Hypothalamus (tissue), 51 donors: ENCODE measurements at regions not wholly inside any gene's neighbourhood (a gene's known extent, or its start where the extent isn't known, plus 50 kb on each side); places are given as distances from the start of the nearest gene placed in this dataset.
"Not testable (repeated sequence)": the region's sequence is repeated elsewhere in the genome, so short reads cannot be mapped to it uniquely, and the experiment has no call there.

ENCODE experiments used
- DNase-seq, 51 donors: peaks; one replicate each; lab custom pipeline; 2025; lab: John Stamatoyannopoulos, UW

DNA sequence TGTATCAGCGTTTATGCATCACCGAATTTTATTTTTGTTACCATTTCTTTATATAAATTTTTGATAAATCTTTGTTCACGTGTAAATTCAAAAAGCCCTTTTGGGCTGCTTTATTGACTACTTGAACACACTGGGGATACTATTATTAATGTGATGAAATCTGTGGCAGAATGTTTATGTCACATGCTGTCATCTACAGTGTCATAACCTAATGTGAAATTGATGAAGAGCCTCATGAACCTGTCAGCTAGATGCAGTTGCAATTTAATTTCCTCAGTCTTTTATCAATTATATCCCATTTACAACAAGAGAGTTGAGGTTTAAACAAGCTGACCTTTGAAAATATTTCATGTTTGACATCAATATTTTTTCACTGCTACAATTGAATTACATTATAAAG, 1100.4 kb upstream of the COX7C start:
- no peak for DNase-seq

DNA sequence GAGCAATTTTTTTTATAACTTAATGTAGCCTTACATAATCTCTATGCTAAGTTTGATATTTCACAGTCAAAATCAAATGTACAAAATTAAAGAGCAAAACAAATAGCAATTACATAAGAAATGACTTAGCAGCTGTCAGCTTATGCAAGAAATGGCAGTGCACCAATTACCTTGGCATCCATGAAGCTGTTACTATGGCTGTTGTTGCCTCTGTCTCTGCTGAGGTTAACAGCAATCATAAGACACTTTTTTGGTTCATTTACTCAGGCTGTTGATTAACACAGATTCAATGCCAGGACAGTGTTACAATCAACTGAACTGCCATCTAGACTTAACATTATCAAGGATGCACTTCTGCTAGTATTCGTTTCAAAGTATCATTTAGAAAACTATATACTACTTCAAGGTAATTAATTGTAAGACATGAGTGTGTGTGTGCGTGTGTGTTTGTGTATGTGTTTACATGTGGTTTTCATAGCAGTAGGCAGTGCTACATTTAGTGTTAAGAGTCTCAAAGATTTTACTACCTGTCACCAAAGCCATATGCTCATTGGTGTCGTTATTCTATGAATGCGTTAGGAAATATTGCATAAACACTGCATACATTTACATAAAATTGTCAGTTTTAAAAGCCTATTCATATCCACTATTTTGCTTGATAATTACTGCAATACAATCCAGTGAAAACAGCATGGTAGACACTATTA, 1084.2 kb upstream of the COX7C start:
- no peak for DNase-seq

DNA sequence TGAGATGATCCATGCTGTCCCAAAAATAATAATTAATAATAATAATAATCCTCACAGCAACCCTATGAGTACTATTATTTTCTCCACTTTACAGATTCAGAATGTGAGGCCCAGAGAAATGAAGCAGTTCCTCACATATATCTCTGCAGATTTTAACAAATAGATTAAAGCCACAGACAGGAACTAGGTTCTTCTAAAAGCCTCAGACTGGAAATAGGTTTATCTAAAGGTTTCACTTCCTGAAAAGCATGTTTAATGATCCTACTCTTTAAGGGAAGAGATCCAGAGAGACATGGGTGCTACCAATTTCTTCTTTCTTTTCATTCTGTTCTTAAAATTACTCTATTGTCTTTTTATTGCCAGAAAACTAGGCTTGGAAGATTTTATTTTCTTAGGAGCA, 1079.4 kb upstream of the COX7C start:
- no peak for DNase-seq

DNA sequence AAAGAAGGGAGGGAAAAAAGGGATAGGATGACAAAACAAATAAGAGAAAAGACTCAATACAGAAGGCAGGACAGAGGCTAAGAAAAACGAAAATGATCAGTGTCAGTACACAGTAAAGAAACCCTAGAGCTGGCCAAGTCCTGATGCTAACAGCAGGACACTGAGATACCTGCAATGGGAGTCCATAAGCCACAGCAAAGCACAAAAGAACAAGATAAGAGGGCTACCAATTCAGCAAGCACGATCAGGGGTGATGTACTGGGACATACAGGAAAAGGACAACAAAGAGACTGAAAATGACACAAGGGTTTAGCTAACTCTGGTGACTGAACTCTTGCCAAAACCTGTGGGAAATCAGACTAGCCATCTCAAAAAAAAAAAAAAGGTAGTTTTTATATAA, 1072.6 kb upstream of the COX7C start:
- DNase-seq: no peak

DNA sequence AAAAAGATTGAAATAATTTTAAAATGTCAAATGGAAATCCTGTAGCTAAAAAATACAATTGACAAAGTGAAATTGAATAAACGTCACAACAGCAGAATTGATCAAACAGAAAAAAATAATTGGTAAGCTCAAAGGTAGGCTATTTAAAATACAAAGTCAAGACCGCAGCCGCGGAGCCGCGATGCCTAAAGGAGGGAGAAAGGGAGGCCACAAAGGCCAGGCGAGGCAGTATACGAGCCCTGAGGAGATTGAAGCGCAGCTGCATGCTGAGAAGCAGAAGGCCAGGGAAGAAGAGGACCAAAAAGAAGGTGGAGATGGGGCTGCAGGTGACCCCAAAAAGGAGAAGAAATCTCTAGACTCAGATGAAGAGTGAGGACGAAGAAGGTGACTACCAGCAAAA, 1068.5 kb upstream of the COX7C start:
- no peak for DNase-seq

DNA sequence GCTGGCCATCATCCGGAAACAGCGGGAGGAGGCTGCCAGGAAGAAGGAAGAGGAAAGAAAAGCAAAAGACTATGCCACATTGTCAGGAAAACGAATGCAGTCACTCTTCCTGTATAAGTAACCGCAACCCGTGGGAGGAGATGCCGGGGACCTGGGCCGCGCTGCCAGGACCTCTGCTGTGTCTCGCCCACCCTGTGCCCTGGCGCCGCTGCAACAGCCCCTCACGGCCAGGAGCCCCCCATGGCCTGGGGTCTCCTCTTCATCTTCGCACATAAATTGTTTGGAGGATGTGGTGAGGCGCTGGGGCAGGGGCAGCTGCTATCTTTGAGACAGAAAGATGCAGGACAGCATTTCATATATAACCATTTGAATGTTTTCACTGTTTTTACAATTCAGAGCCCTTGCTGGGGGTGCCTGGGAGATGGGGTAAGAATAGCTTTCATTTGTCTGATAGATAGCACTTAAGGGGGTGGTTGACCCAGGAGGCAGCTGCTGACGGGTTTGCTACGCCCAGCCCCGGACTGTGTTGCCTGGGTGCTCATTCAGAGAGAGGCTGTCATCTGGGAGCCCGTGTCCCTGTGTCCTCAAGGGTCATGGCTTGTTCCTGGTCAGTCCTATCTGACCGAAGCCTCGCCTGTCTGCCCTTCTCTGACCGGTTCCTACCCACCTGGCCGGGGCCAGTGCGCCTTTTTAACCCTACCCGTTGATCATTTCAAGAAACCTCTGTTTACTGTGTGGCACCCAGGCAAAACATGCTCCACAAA, 1067.7 kb upstream of the COX7C start:
- DNase-seq: no peak

DNA sequence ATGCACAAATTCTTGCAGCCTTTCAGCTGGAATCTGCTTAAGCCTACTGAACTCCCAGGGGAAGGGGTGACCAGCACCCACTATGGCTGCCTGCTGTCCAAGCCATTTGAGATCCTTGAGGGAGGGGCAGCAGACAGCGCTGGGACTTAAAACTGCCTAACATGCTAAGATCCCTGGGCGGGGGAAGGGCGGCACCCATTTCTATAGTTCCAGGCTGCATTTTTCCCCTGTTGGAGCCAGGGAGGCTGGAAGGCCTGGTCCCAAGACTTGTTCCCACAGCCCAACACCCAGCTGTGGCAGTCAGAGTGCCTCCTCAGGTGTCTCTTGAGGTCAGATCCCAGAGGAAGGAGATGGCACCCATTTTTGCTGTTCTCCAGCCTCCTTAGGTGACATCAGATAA, 1061.3 kb upstream of the COX7C start:
- no peak for DNase-seq

DNA sequence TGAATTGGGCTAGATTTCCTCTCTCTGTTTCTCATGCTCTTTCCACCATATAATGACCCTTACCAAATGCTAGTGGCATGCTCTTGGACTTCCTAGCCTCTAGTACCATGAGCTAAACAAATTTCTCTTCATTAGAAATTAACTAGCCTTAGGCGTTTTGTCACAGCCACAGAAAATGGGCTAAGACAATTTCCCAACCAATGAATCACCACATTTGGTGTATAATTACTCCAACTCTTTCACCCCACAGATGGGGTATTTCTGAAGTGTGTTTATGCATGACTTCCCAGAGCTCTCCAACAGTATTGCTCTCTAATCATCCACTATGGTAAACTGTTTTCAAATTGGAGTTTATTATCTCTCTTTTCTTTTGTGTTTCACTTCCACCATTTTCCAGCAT, 1041.1 kb upstream of the COX7C start:
- no peak for DNase-seq

DNA sequence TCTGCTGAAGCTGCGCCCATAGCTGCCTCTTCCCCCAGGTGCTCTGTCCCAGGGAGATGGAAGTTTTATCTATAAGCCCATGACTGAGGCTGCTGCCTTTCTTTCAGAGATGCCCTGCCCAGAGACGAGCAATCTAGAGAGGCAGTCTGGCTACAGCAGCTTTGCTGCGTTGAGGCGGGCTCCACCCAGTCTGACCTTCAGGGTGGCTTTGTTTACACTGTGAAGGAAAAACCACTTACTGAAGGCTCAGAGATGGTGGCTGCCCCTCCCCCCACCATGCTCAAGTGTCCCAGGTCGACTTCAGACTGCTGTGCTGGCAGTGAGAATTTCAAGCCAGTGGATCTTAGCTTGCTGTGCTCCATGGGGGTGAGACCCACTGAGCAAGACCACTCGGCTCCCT, 1029.9 kb upstream of the COX7C start:
- not testable (repeated sequence) for DNase-seq

DNA sequence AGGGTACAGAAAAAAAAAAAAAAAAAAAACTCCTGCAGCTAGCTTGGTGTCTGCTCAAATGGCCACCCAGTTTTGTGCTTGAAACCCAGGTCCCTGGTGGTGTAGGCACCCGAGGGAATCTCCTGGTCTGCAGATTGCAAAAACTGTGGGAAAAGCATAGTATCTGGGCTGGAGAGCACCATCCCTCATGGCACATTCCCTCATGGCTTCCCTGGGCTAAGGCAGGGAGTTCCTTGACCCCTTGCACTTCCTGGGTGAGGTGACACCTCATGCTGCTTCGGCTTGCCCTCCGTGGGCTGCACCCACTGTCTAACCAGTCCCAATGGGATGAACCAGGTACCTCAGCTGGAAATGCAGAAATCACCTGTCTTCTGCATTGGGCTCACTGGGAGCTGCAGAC, 1029.5 kb upstream of the COX7C start:
- DNase-seq: not testable (repeated sequence)

DNA sequence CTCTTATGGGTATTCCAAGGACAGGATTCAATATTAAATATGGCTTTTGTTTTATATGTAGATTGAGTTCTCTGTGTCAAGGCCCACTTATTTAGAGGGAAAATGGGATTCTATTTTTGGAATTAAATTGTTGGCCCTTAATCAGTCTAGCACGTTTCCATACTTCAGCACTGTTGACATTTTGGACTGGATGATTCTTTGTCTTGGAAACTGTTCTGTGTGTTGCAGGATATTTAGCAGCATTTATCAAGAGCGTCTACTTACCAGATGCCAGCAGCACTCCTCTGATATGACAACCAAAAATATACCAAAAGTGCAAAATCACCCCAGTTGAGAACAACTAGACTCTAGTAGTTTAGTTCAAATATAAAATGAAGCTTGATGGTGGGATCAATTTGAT, 1027.0 kb upstream of the COX7C start:
- no peak for DNase-seq

DNA sequence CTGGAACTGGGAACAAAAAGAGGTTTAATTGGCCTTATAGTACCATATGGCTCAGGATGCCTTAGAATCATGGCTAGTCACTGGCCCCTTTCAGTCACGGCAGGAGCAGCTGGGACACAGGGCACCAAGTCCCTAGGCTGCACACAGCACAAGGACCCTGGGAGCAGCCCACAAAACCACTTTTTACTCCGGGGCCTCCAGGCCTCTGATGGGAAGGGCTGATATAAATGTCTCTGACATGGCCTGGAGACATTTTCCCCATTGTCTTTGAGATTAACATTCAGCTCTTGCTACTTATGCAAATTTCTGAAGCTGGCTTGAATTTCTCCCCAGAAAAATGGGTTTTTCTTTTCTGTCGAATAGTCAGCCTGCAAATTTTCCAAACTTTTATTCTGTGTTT, 1026.4 kb upstream of the COX7C start:
- no peak for DNase-seq

DNA sequence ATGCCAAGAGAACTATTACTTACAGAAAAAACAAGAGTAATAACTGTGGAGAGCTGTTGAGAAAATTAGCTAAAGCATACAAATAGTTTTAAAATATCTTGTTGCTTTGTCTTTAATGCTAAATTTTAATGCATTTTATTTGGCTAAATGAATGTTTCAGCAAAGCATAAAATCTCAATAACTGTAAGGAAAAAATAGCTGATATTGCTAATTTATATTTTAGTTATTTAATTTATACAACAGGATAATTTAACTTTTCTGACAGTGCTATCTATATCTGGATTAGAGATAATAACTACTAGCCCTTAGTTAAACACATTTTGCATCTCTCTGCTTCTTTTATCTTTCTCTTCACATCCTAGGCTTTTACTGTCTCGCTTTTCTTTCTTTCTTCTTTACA, 1014.9 kb upstream of the COX7C start:
- no peak for DNase-seq

DNA sequence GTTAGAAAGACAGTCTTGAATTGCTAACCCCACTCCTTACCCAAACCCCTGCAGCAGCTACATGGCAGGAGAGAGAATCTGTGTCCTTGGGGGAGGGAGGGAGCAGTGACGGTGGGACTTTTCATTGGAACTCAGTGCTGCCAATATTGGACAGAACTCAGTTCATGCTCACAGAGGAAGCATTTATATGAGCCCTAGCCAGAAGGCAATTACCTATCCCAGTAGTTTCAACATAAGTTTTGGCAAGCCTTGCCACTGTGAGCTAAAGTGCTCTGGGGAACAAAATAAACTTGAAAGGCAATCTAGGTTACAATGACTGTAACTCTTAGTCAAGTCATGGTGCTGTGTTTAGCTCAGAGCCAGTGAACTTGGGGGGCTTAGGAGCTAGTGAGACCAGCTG, 1013.4 kb upstream of the COX7C start:
- DNase-seq: no peak

DNA sequence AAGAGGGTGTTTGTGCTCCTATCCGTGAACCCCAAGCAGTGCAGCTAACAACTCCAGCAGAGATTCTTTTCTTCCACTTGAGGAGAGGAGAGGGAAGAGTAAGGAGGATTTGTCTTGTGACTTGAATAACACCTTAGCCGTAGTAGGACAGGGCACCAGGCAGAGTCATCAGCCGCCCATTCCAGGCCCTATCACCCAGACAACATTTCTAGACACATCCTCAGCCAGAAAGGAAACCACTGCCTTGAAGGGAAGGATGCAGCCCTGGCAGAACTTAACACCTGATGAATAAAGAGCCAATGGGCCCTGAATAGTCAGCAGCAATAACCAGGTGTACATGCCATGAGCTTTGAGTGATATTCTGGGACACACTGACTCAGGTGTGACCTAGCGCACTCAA, 1013.0 kb upstream of the COX7C start:
- no peak for DNase-seq

DNA sequence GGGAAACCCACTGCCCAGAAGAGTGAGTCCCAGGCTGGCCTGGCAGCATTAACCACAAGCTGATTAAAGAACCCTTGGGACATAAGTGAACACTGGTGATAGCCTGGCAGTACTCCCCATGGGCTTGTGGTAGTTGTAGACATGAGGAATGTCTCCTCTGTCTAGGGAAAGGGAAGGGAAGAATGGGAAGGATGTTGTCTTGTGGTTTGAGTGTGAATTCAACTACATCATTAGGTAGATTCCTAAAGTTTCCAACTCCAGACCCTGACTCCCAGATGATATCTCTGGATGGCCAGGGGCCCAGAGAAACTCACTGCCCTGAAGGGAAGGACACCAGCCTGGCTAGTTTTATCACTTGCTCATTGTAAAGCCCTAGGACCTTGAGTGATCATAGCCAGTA, 1012.4 kb upstream of the COX7C start:
- no peak for DNase-seq

DNA sequence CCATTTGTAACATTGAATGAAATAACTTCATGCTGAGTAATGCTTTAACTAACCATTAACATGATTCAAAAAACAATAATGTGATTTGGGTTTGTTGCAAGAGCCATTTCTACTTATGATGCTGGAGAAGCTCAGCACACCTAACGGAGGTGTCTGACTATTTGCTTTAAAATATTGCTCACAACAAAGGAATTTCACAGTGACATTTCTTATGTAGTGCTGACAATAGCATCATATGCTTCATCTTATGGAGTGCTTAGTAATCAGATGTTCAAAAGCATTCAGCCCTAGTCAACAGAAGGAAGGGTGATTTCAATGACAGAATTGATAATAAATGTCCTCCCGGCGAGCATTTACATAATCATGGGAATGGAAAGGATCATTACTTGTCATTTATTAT, 1003.3 kb upstream of the COX7C start:
- DNase-seq: no peak

DNA sequence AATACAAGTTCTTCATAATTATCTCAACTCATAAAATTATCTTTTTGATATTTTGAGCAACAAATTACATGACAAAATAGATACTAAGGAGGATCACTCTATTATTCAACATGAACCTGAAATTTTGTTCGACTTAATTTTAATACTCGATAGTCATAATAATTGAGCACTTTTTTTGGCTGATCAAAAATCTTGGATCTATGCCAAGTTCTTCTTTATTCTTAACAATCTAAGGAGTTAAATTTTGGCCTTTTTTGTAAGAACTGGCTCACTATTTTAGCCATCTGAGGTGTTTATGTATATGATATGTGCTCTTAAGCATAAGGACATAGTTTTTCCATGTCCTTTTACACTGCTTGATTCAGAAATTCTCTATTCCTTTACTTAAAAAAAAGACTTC, 996.1 kb upstream of the COX7C start:
- no peak for DNase-seq

DNA sequence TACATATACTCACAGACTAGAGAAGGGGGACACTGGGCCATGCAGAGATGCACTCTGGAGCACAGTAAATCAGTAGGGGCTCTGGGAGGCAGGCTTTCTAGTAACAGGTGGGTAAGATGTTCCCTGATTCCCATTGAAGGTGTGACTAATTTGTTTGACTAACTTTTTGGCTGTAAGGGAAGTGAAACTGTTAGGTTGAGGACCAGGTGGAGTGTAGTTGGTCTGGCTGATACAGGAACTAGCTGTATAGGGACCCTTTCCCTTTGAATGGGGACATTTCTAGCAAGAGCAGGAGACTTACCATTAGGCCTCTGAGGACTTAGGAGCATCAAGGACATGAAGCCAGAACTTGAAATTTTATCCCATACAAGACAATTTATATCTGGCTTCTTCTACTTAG, 989.6 kb upstream of the COX7C start:
- DNase-seq: no peak

DNA sequence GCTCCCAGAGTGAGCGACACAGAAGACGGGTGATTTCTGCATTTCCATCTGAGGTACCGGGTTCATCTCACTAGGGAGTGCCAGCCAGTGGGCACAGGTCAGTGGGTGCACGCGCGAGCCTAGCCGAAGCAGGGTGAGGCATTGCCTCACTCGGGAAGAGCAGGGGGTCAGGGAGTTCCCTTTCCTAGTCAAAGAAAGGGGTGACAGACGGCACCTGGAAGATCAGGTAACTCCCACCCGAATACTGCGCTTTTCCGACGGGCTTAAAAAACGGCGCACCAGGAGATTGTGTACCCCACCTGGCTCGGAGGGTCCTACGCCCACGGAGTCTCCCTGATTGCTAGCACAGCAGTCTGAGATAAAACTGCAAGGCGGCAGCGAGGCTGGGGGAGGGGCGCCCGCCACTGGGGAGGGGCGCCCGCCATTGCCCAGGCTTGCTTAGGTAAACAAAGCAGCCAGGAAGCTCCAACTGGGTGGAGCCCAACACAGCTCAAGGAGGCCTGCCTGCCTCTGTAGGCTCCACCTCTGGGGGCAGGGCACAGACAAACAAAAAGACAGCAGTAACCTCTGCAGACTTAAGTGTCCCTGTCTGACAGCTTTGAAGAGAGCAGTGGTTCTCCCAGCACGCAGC, 979.1 kb upstream of the COX7C start:
- DNase-seq: not testable (repeated sequence)

DNA sequence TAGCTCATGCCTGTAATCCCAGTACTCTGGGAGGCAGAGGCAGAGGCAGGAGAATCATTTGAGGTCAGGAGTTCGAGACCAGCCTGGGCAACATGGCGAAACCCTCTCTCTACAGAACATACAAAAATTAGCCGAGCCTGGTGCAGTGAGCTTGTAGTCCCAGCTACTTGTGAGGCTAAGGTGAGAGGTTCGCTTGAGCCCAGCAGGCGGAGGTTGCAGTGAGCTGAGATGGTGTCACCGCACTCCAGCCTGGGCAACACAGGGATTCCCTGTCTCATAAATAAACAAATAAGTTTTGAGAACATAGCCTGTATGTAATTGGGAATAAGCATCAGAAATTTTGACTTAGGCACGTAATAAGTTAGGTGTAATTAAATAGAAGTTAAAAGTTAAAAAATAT, 971.7 kb upstream of the COX7C start:
- DNase-seq: no peak

DNA sequence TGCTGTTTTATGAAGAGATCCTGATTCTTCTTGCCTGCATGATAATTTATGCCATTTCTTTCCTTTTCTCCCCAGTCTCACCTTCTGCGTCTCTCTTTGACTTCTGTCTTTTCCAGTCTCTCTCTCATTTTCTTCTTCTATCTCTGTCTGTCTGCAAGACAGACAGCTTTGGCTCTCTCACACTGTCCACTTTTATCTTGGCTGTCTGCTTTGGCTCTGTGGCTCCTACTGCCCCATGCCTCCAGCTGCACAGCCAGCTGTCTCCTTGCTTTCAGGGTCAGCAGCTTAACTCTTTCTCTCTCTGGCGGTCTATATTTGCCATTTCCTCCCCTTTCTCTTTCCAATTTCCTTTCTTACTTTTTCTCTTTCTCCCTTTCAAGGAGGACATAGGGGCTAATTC, 971.1 kb upstream of the COX7C start:
- DNase-seq: no peak
